ENCODE measurements at regions not wholly inside any gene's neighbourhood (a gene's known extent, or its start where the extent isn't known, plus 50 kb on each side); places are given as distances from the start of the nearest gene placed in this dataset.

GRCh38 chr2:217208867-217209266, 349.0 kb upstream of the TNP1 start:
- TF ChIP-seq POLR2AphosphoS5 (IDR thresholded peaks at IDR 0.05) (no peak), CTCF (IDR thresholded peaks at IDR 0.05) (no peak), POLR2A (IDR thresholded peaks at IDR 0.05) (no peak)
- Histone ChIP-seq H3K36me3 (no peaks in the 10 kb centered on the region), H3K27ac (no peak overlapping the region), H3K4me1 (replicated peaks) (no peaks in the 10 kb centered on the region), H3K9me3 (no peaks in the 10 kb centered on the region), H3K4me3 (no peak overlapping the region), H3K27me3 (replicated peaks; ENCODE audit: insufficient read depth) (no peaks in the 10 kb centered on the region)
- intact Hi-C loops (cut with DNase I), result no loop called here
- DNase-seq (ENCODE audit: low spot score), result no peak
- 100% methylated on average over 1 of the region's 1 CpG for WGBS

DNA sequence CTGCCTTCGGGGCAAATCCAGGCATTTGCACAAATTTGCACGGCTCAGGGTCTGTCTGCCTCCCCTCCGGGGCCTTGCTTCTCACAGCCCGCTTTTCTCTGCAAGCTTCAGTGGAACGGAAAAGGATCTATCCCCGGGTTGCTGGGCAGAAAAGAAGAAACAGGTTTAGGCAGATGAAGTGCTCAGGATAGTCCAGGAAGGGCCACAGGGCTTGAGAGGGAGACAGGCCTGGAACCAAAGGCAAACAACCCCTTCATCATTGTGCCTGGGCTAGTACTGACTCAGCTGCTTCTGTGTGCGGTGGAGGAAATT, 347.8 kb upstream of the TNP1 start:
- no peak for TF ChIP-seq CTCF (IDR thresholded peaks at IDR 0.05)
- no peak for TF ChIP-seq POLR2AphosphoS5 (IDR thresholded peaks at IDR 0.05)
- no peak for TF ChIP-seq POLR2A (IDR thresholded peaks at IDR 0.05)
- intact Hi-C loops (cut with DNase I), result no loop called here
- Histone ChIP-seq H3K4me3 (no peak overlapping the region), H3K27me3 (replicated peaks; ENCODE audit: insufficient read depth) (no peaks in the 10 kb centered on the region), H3K36me3 (no peaks in the 10 kb centered on the region), H3K9me3 (no peaks in the 10 kb centered on the region), H3K27ac (no peak overlapping the region), H3K4me1 (replicated peaks) (no peaks in the 10 kb centered on the region)
- 88% methylated on average over 7 of the region's 7 CpGs for WGBS
- no peak for DNase-seq (ENCODE audit: low spot score)

DNA sequence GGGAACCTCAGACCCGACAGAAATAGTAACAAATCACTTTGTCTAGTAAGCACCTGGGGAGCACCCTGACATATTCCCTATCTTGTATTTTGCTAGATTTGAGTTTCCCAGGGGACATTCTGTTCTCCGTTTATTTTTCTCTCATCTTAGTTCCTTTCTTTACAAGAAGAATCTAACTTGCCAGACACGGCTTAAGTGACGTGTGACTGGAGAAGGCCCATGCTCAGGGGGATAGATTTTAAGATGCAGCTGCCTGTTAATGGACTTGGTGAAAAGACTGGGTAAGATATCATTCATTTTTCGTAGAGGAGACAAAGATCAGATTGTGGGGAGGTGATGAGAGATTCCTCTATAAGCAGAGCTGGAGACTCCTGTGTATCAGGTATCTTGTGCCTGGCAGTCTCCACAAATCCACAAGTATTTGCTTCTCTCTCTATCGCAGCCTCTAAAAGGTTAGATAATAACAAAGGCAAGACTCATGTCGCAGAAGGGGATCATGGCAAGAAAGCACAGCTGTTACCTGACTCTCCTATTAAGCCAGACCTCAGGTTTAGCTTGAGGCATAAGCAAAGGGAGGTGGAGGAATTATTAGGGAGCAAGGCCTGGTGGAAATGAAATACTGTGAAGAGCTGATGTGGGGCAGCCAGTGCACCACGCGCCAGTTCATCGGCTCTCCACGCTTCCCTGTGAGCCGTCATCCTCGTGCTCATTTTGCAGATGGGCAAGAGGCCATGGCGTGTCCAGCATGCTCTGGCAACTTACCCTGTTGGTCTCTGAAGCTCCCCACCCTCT, 347.2 kb upstream of the TNP1 start:
- WGBS, result 72% methylated on average over 14 of the region's 14 CpGs
- DNase-seq (ENCODE audit: low spot score), result no peak
- H3K27me3 ChIP-seq (replicated peaks; ENCODE audit: insufficient read depth), result no peaks in the 10 kb centered on the region

DNA sequence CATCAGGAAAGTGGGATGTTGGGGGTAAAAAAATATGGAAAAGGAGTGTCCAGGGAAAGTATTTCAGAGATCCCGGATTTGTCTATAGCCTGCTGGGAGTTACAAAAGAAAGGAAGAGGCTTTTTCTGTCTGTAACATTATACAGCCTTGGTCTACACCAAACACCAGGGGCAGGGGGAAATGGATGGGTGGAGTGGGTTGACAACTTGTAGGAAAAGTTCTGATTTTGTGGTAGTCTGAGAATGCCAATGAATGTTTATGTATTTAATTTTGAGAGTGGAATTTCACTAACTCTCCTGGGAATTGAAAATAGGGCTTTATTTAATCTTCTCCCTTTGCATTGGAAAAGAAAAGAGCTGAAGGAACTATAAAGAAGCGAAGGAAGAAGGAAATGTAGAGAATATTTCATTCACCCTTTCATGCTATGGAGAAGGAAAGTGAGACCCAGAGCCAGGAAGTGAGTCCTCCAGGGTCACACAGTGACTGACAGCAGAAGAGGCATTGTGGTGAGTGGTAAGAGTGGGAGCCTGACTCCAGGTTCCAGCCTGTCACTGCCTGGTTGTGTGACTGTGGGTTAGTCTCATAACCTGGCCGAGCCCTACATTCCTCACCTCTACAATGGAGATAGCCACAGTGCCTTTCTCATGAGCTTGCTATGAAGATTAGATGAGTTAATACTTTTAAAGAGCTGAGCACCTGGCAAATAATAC, 346.3 kb upstream of the TNP1 start:
- 92% methylated on average over 3 of the region's 3 CpGs for WGBS
- no peaks in the 10 kb centered on the region for H3K4me1 ChIP-seq (replicated peaks)
- intact Hi-C loops (cut with DNase I), result no loop called here
- no peaks in the 10 kb centered on the region for H3K27me3 ChIP-seq (replicated peaks; ENCODE audit: insufficient read depth)
- H3K9me3 ChIP-seq, result no peaks in the 10 kb centered on the region
- H3K4me3 ChIP-seq, result no peak overlapping the region
- no peaks in the 10 kb centered on the region for H3K36me3 ChIP-seq
- H3K27ac ChIP-seq, result no peak overlapping the region
- no peak for TF ChIP-seq CTCF (IDR thresholded peaks at IDR 0.05)
- no peak for TF ChIP-seq POLR2A (IDR thresholded peaks at IDR 0.05)
- no peak for TF ChIP-seq POLR2AphosphoS5 (IDR thresholded peaks at IDR 0.05)
- DNase-seq (ENCODE audit: low spot score), result no peak

More for the DNA sequence above, 347.2 kb upstream of the TNP1 start:
- H3K36me3 ChIP-seq, result no peaks in the 10 kb centered on the region
- no peaks in the 10 kb centered on the region for H3K4me1 ChIP-seq (replicated peaks)
- H3K27ac ChIP-seq, result no peak overlapping the region
- intact Hi-C loops (cut with DNase I), result no loop called here
- no peaks in the 10 kb centered on the region for H3K9me3 ChIP-seq
- no peak overlapping the region for H3K4me3 ChIP-seq
- TF ChIP-seq CTCF (IDR thresholded peaks at IDR 0.05) (no peak), POLR2A (IDR thresholded peaks at IDR 0.05) (no peak), POLR2AphosphoS5 (IDR thresholded peaks at IDR 0.05) (no peak)

DNA sequence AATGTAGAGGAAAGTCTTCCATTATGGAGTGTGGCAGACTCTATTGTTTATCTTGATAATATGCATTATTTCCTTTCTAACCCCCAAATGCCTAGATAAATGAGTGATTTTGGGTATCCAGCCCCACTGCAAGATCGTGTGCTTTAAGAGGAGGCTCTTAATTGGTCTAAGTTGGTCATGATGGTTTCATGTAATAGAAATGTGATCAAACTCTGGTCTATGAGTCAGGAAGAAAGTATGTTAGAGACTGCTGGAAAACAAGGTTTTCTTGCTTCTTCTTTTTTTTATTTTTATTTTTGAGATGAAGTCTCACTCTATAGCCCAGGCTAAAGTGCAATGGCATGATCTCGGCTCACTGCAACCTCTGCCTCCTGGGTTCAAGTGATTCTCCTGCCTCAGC, 344.5 kb upstream of the TNP1 start:
- WGBS, result 88% methylated on average over 2 of the region's 2 CpGs
- TF ChIP-seq CTCF (IDR thresholded peaks at IDR 0.05) (no peak), POLR2A (IDR thresholded peaks at IDR 0.05) (no peak), POLR2AphosphoS5 (IDR thresholded peaks at IDR 0.05) (no peak)
- intact Hi-C loops (cut with DNase I), result no loop called here

More for the DNA sequence above, 344.5 kb upstream of the TNP1 start:
- Histone ChIP-seq H3K27ac (no peak overlapping the region), H3K27me3 (replicated peaks; ENCODE audit: insufficient read depth) (no peaks in the 10 kb centered on the region), H3K4me1 (replicated peaks) (no peaks in the 10 kb centered on the region), H3K36me3 (no peaks in the 10 kb centered on the region), H3K4me3 (no peak overlapping the region), H3K9me3 (no peaks in the 10 kb centered on the region)
- no peak for DNase-seq (ENCODE audit: low spot score)

All from prostate gland (tissue), 2 donors.